GM04504 (cell line): ENCODE measurements at regions not wholly inside any gene's neighbourhood (a gene's known extent, or its start where the extent isn't known, plus 50 kb on each side); places are given as distances from the start of the nearest gene placed in this dataset.

Source experiments
- DNase-seq: peaks from one replicate; pipeline ENCODE4 v3.0.0-alpha.2; 2012; ENCODE audit warnings: low read depth

- no peak for DNase-seq
Observed at GRCh38 chr3:59698091-59698490, 648.3 kb upstream of the CFAP20DC start.

GRCh38 chr3:59696783-59697182 lies 647.0 kb upstream of the CFAP20DC start:
- no peak for DNase-seq

GRCh38 chr3:59695860-59696259 lies 646.0 kb upstream of the CFAP20DC start:
- no peak for DNase-seq

GRCh38 chr3:59692117-59692516 lies 642.3 kb upstream of the CFAP20DC start:
- DNase-seq = no peak

GRCh38 chr3:59690886-59691285 lies 641.1 kb upstream of the CFAP20DC start:
- DNase-seq = no peak

- no peak for DNase-seq
Observed at GRCh38 chr3:59688636-59689035, 638.8 kb upstream of the CFAP20DC start.

- DNase-seq = no peak
Observed at GRCh38 chr3:59685432-59685831, 635.6 kb upstream of the CFAP20DC start.

GRCh38 chr3:59684766-59685165 lies 634.9 kb upstream of the CFAP20DC start:
- DNase-seq = no peak

GRCh38 chr3:59680919-59681318 lies 631.1 kb upstream of the CFAP20DC start:
- DNase-seq = no peak

- DNase-seq = no peak
Observed at GRCh38 chr3:59677747-59678702, 628.2 kb upstream of the CFAP20DC start.

GRCh38 chr3:59675495-59675894 lies 625.7 kb upstream of the CFAP20DC start:
- DNase-seq = no peak

GRCh38 chr3:59663076-59663850 lies 613.4 kb upstream of the CFAP20DC start:
- DNase-seq = no peak

GRCh38 chr3:59660852-59661625 lies 611.2 kb upstream of the CFAP20DC start:
- DNase-seq = no peak

- DNase-seq = no peak
Observed at GRCh38 chr3:59660376-59660775, 610.6 kb upstream of the CFAP20DC start.

- no peak for DNase-seq
Observed at GRCh38 chr3:59659755-59660154, 609.9 kb upstream of the CFAP20DC start.

GRCh38 chr3:59658866-59659265 lies 609.0 kb upstream of the CFAP20DC start:
- DNase-seq = no peak

GRCh38 chr3:59658274-59658673 lies 608.4 kb upstream of the CFAP20DC start:
- no peak for DNase-seq

- DNase-seq = no peak
Observed at GRCh38 chr3:59655418-59656015, 605.7 kb upstream of the CFAP20DC start.

GRCh38 chr3:59654480-59655417 lies 604.9 kb upstream of the CFAP20DC start:
- DNase-seq = no peak

GRCh38 chr3:59654123-59654479 lies 604.3 kb upstream of the CFAP20DC start:
- DNase-seq = no peak
